A673 (cell line): ENCODE measurements at regions not wholly inside any gene's neighbourhood (a gene's known extent, or its start where the extent isn't known, plus 50 kb on each side); places are given as distances from the start of the nearest gene placed in this dataset.

ENCODE experiments used
- BruUV-seq: library from RNA; stranded (reverse); fragments of 400-500 nt; replicated peaks from 2 replicates; lab custom pipeline; 2021; lab: Mats Ljungman, UMichigan
- CTCF ChIA-PET: fragments of 300-600 bp; sonication (Branson Sonifier 250); formaldehyde crosslinking; loops from one replicate; lab custom pipeline; 2022; ENCODE audit warnings: antibody characterized with exemption; lab: Charles Lee
- POLR2A ChIA-PET: fragments of 300-600 bp; sonication (Branson Sonifier 250); formaldehyde crosslinking; loops from one replicate; lab custom pipeline; 2022; ENCODE audit warnings: antibody characterized with exemption; ENCODE audit not compliant: low non-redundant PET; lab: Charles Lee
- DNase-seq: peaks from one replicate; pipeline ENCODE4 v3.0.0-alpha.2; 2015; ENCODE audit warnings: low spot score
- H3K27ac ChIP-seq: fragments of 200-600 bp; sonication (generic); 2 replicates; pipeline ENCODE4 v1.5.1; 2016; ENCODE audit warnings: mixed run types, low read depth, mild to moderate bottlenecking, mixed read lengths, antibody characterized with exemption, low read length; ENCODE audit not compliant: poor library complexity, severe bottlenecking
- H3K27me3 ChIP-seq: fragments of 200-600 bp; sonication (generic); replicated peaks from 2 replicates; pipeline ENCODE4 v1.6.1; 2017; ENCODE audit warnings: mixed run types, low read depth, mild to moderate bottlenecking, mixed read lengths, antibody characterized with exemption, low read length; ENCODE audit not compliant: insufficient read depth, poor library complexity
- H3K36me3 ChIP-seq: fragments of 200-600 bp; sonication (generic); 2 replicates; pipeline ENCODE4 v1.6.1; 2016; ENCODE audit warnings: mixed run types, mild to moderate bottlenecking, mixed read lengths, antibody characterized with exemption, low read length; ENCODE audit not compliant: insufficient read depth, poor library complexity, severe bottlenecking
- H3K4me1 ChIP-seq: fragments of 200-600 bp; sonication (generic); 2 replicates; pipeline ENCODE4 v1.6.1; 2017; ENCODE audit warnings: mixed run types, mild to moderate bottlenecking, mixed read lengths, antibody characterized with exemption, low read length; ENCODE audit not compliant: insufficient read depth, poor library complexity, severe bottlenecking
- H3K4me3 ChIP-seq: fragments of 200-600 bp; sonication (generic); 2 replicates; pipeline ENCODE4 v1.5.1; 2016; ENCODE audit warnings: low read depth, mixed run types, mild to moderate bottlenecking, mixed read lengths, low read length; ENCODE audit not compliant: poor library complexity, severe bottlenecking
- H3K9me3 ChIP-seq: fragments of 200-600 bp; sonication (generic); 2 replicates; pipeline ENCODE4 v1.6.1; 2016; ENCODE audit warnings: mixed run types, low read depth, mild to moderate bottlenecking, mixed read lengths, antibody characterized with exemption, low read length; ENCODE audit not compliant: poor library complexity, severe bottlenecking
- CTCF ChIP-seq: fragments of 300-800, 200-600 bp; sonication (generic); conservative IDR thresholded peaks from 2 replicates; pipeline ENCODE4 v1.5.1; 2017; ENCODE audit warnings: low read depth, mild to moderate bottlenecking, antibody characterized with exemption, low read length, moderate library complexity, mixed read lengths
- EZH2 ChIP-seq: fragments of 200-600 bp; sonication (generic); IDR thresholded peaks from 2 replicates; pipeline ENCODE4 v1.6.1; 2017; ENCODE audit warnings: borderline replicate concordance, low read depth, mild to moderate bottlenecking, mixed read lengths, antibody characterized with exemption, low read length; ENCODE audit not compliant: poor library complexity, severe bottlenecking
- intact Hi-C: fragments of 100-400 bp; cut with micrococcal nuclease; formaldehyde crosslinking; loops from one replicate; pipeline ENCODE4 v1.10.0; 2022; ENCODE audit not compliant: unreplicated experiment

- H3K36me3 ChIP-seq = no peaks in the 10 kb centered on the region
- no peak overlapping the region for H3K4me3 ChIP-seq
- ChIA-PET CTCF (no interaction called here), POLR2A (no interaction called here)
- H3K4me1 ChIP-seq = no peaks in the 10 kb centered on the region
- H3K27me3 ChIP-seq = peaks cover 34% of the 10 kb centered on the region
- TF ChIP-seq EZH2 (no peak), CTCF (no peak)
- BruUV-seq = no TSS peak
- H3K27ac ChIP-seq = no peak overlapping the region
- DNase-seq = no peak
- H3K9me3 ChIP-seq = no peaks in the 10 kb centered on the region
- intact Hi-C loops = no loop called here
Measured at GRCh38 chr17:5915337-5915736, 154.8 kb upstream of the WSCD1 start.

GRCh38 chr17:5919089-5919488 is 151.1 kb upstream of the WSCD1 start:
- no peaks in the 10 kb centered on the region for H3K36me3 ChIP-seq
- no peak overlapping the region for H3K4me3 ChIP-seq
- no peak for DNase-seq
- POLR2A ChIA-PET = no interaction called here
- intact Hi-C loops = no loop called here
- H3K4me1 ChIP-seq = no peaks in the 10 kb centered on the region
- TF ChIP-seq EZH2 = no peak
- TF ChIP-seq CTCF = no peak
- H3K27ac ChIP-seq = no peak overlapping the region
- no peaks in the 10 kb centered on the region for H3K9me3 ChIP-seq
- no TSS peak for BruUV-seq
- H3K27me3 ChIP-seq = peaks cover 38% of the 10 kb centered on the region
- CTCF ChIA-PET = no interaction called here

GRCh38 chr17:5921512-5922282 is 148.5 kb upstream of the WSCD1 start:
- Histone ChIP-seq H3K36me3 (no peaks in the 10 kb centered on the region), H3K4me1 (no peaks in the 10 kb centered on the region), H3K27ac (no peak overlapping the region), H3K4me3 (no peak overlapping the region), H3K27me3 (peaks cover 35% of the 10 kb centered on the region), H3K9me3 (no peaks in the 10 kb centered on the region)
- TF ChIP-seq CTCF (no peak), EZH2 (no peak)
- CTCF ChIA-PET = no interaction called here
- no TSS peak for BruUV-seq
- POLR2A ChIA-PET = no interaction called here
- intact Hi-C loops = no loop called here
- peak; percentile 12 for DNase-seq
